A673 (cell line): ENCODE measurements at regions not wholly inside any gene's neighbourhood (a gene's known extent, or its start where the extent isn't known, plus 50 kb on each side); places are given as distances from the start of the nearest gene placed in this dataset.

Source experiments
- BruUV-seq: library from RNA; stranded (reverse); fragments of 400-500 nt; replicated peaks from 2 replicates; lab custom pipeline; 2021; lab: Mats Ljungman, UMichigan
- CTCF ChIA-PET: fragments of 300-600 bp; sonication (Branson Sonifier 250); formaldehyde crosslinking; loops from one replicate; lab custom pipeline; 2022; ENCODE audit warnings: antibody characterized with exemption; lab: Charles Lee
- POLR2A ChIA-PET: fragments of 300-600 bp; sonication (Branson Sonifier 250); formaldehyde crosslinking; loops from one replicate; lab custom pipeline; 2022; ENCODE audit warnings: antibody characterized with exemption; ENCODE audit not compliant: low non-redundant PET; lab: Charles Lee
- DNase-seq: peaks from one replicate; pipeline ENCODE4 v3.0.0-alpha.2; 2015; ENCODE audit warnings: low spot score
- H3K27ac ChIP-seq: fragments of 200-600 bp; sonication (generic); 2 replicates; pipeline ENCODE4 v1.5.1; 2016; ENCODE audit warnings: mixed run types, low read depth, mild to moderate bottlenecking, mixed read lengths, antibody characterized with exemption, low read length; ENCODE audit not compliant: poor library complexity, severe bottlenecking
- H3K27me3 ChIP-seq: fragments of 200-600 bp; sonication (generic); replicated peaks from 2 replicates; pipeline ENCODE4 v1.6.1; 2017; ENCODE audit warnings: mixed run types, low read depth, mild to moderate bottlenecking, mixed read lengths, antibody characterized with exemption, low read length; ENCODE audit not compliant: insufficient read depth, poor library complexity
- H3K36me3 ChIP-seq: fragments of 200-600 bp; sonication (generic); 2 replicates; pipeline ENCODE4 v1.6.1; 2016; ENCODE audit warnings: mixed run types, mild to moderate bottlenecking, mixed read lengths, antibody characterized with exemption, low read length; ENCODE audit not compliant: insufficient read depth, poor library complexity, severe bottlenecking
- H3K4me1 ChIP-seq: fragments of 200-600 bp; sonication (generic); 2 replicates; pipeline ENCODE4 v1.6.1; 2017; ENCODE audit warnings: mixed run types, mild to moderate bottlenecking, mixed read lengths, antibody characterized with exemption, low read length; ENCODE audit not compliant: insufficient read depth, poor library complexity, severe bottlenecking
- H3K4me3 ChIP-seq: fragments of 200-600 bp; sonication (generic); 2 replicates; pipeline ENCODE4 v1.5.1; 2016; ENCODE audit warnings: low read depth, mixed run types, mild to moderate bottlenecking, mixed read lengths, low read length; ENCODE audit not compliant: poor library complexity, severe bottlenecking
- H3K9me3 ChIP-seq: fragments of 200-600 bp; sonication (generic); 2 replicates; pipeline ENCODE4 v1.6.1; 2016; ENCODE audit warnings: mixed run types, low read depth, mild to moderate bottlenecking, mixed read lengths, antibody characterized with exemption, low read length; ENCODE audit not compliant: poor library complexity, severe bottlenecking
- CTCF ChIP-seq: fragments of 300-800, 200-600 bp; sonication (generic); conservative IDR thresholded peaks from 2 replicates; pipeline ENCODE4 v1.5.1; 2017; ENCODE audit warnings: low read depth, mild to moderate bottlenecking, antibody characterized with exemption, low read length, moderate library complexity, mixed read lengths
- EZH2 ChIP-seq: fragments of 200-600 bp; sonication (generic); IDR thresholded peaks from 2 replicates; pipeline ENCODE4 v1.6.1; 2017; ENCODE audit warnings: borderline replicate concordance, low read depth, mild to moderate bottlenecking, mixed read lengths, antibody characterized with exemption, low read length; ENCODE audit not compliant: poor library complexity, severe bottlenecking
- intact Hi-C: fragments of 100-400 bp; cut with micrococcal nuclease; formaldehyde crosslinking; loops from one replicate; pipeline ENCODE4 v1.10.0; 2022; ENCODE audit not compliant: unreplicated experiment

- ChIA-PET CTCF (no interaction called here), POLR2A (no interaction called here)
- DNase-seq = no peak
- H3K27me3 ChIP-seq = no peaks in the 10 kb centered on the region
- intact Hi-C loops = no loop called here
- no peak overlapping the region for H3K27ac ChIP-seq
- H3K4me1 ChIP-seq = no peaks in the 10 kb centered on the region
- H3K9me3 ChIP-seq = no peaks in the 10 kb centered on the region
- no peak for TF ChIP-seq CTCF
- no peaks in the 10 kb centered on the region for H3K36me3 ChIP-seq
- no peak overlapping the region for H3K4me3 ChIP-seq
- no TSS peak for BruUV-seq
Observed at GRCh38 chr16:5557966-5558365, 460.4 kb upstream of the EEF2KMT start.

GRCh38 chr16:5557448-5557847 lies 459.9 kb upstream of the EEF2KMT start:
- H3K27me3 ChIP-seq = no peaks in the 10 kb centered on the region
- no peak overlapping the region for H3K4me3 ChIP-seq
- TF ChIP-seq EZH2 (no peak), CTCF (no peak)
- H3K9me3 ChIP-seq = no peaks in the 10 kb centered on the region
- POLR2A ChIA-PET = no interaction called here
- intact Hi-C loops = no loop called here
- CTCF ChIA-PET = no interaction called here
- H3K4me1 ChIP-seq = no peaks in the 10 kb centered on the region
- H3K27ac ChIP-seq = no peak overlapping the region
- BruUV-seq = no TSS peak
- no peak for DNase-seq
- no peaks in the 10 kb centered on the region for H3K36me3 ChIP-seq

GRCh38 chr16:5556158-5556810 lies 458.7 kb upstream of the EEF2KMT start:
- H3K36me3 ChIP-seq = no peaks in the 10 kb centered on the region
- no peaks in the 10 kb centered on the region for H3K9me3 ChIP-seq
- H3K27ac ChIP-seq = no peak overlapping the region
- no peaks in the 10 kb centered on the region for H3K4me1 ChIP-seq
- no peak for DNase-seq
- ChIA-PET POLR2A (no interaction called here), CTCF (no interaction called here)
- H3K4me3 ChIP-seq = no peak overlapping the region
- BruUV-seq = no TSS peak
- TF ChIP-seq CTCF (no peak), EZH2 (no peak)
- no peaks in the 10 kb centered on the region for H3K27me3 ChIP-seq
- intact Hi-C loops = no loop called here
